Sigmoid colon (tissue), 4 donors: ENCODE measurements at regions not wholly inside any gene's neighbourhood (a gene's known extent, or its start where the extent isn't known, plus 50 kb on each side); places are given as distances from the start of the nearest gene placed in this dataset.

Experiments
- EP300 ChIP-seq, 4 donors: sonication (generic); formaldehyde crosslinking; IDR thresholded peaks; one replicate each; pipeline ENCODE4 v1.6.1; 2017; ENCODE audit warnings: antibody characterized with exemption in 4 of 4
- POLR2AphosphoS5 ChIP-seq, 4 donors: sonication (generic); formaldehyde crosslinking; IDR thresholded peaks; one replicate each; pipeline ENCODE4 v1.6.1; 2017; ENCODE audit warnings: antibody characterized with exemption in 4 of 4
- TF ChIP-seq, protein P1 (sequence below), 4 experiments: fragments of 450-650 bp in 3 of 4; fragments of 200-600 bp in 1 of 4; IDR thresholded peaks; one replicate each; pipeline ENCODE4 v1.5.1; 2016 to 2019; ENCODE audit warnings: antibody characterized with exemption in 4 of 4, mild to moderate bottlenecking in 3 of 4, moderate library complexity in 2 of 4

DNA sequence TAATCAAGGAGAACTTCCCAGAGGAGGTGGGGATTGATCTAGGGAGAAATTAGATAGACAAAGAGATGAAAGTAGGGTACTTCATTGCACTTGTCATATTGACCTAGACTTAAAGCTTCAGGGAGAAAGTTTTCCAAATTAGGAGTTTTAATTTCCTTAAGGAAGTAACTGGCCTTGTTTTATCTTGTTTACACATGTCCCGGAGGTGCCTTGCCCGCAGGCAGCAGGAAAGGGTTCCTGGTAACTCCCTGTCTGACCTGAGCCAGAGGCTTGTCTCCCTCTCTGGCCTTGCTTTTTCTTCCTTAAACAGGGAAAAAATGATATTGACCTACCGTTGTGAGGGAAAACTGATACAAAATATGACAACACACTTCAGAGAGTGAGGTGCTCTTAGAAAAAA lies 181.6 kb downstream of the EVX1 start:
- TF ChIP-seq, protein P1, sequence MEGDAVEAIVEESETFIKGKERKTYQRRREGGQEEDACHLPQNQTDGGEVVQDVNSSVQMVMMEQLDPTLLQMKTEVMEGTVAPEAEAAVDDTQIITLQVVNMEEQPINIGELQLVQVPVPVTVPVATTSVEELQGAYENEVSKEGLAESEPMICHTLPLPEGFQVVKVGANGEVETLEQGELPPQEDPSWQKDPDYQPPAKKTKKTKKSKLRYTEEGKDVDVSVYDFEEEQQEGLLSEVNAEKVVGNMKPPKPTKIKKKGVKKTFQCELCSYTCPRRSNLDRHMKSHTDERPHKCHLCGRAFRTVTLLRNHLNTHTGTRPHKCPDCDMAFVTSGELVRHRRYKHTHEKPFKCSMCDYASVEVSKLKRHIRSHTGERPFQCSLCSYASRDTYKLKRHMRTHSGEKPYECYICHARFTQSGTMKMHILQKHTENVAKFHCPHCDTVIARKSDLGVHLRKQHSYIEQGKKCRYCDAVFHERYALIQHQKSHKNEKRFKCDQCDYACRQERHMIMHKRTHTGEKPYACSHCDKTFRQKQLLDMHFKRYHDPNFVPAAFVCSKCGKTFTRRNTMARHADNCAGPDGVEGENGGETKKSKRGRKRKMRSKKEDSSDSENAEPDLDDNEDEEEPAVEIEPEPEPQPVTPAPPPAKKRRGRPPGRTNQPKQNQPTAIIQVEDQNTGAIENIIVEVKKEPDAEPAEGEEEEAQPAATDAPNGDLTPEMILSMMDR (IDR thresholded peaks at IDR 0.05), result no peak
- TF ChIP-seq EP300 (IDR thresholded peaks at IDR 0.05), result no peak
- no peak for TF ChIP-seq POLR2AphosphoS5 (IDR thresholded peaks at IDR 0.05)
